Mesothelial cell of epicardium (in vitro differentiated cells): ENCODE measurements at regions not wholly inside any gene's neighbourhood (a gene's known extent, or its start where the extent isn't known, plus 50 kb on each side); places are given as distances from the start of the nearest gene placed in this dataset.

ENCODE experiments used
- DNase-seq, 2 experiments: peaks; one replicate each; pipeline ENCODE4 v3.0.0; 2021; ENCODE audit warnings: low spot score in 2 of 2; ENCODE audit not compliant: unreplicated experiment in 2 of 2
- H3K27ac Mint-ChIP-seq: 2 replicates; pipeline ENCODE4 v1.8.0; 2021; ENCODE audit warnings: mixed read lengths
- H3K27me3 Mint-ChIP-seq: 2 replicates; pipeline ENCODE4 v1.8.0; 2021; ENCODE audit warnings: low read depth, mixed read lengths
- H3K36me3 Mint-ChIP-seq: 2 replicates; pipeline ENCODE4 v1.8.0; 2021; ENCODE audit warnings: mixed read lengths
- H3K4me1 Mint-ChIP-seq: 2 replicates; pipeline ENCODE4 v1.8.0; 2021; ENCODE audit warnings: mixed read lengths
- H3K4me3 Mint-ChIP-seq: 2 replicates; pipeline ENCODE4 v1.8.0; 2021; ENCODE audit warnings: mild to moderate bottlenecking, moderate library complexity, mixed read lengths
- H3K9me3 Mint-ChIP-seq: 2 replicates; pipeline ENCODE4 v1.8.0; 2021; ENCODE audit warnings: mixed read lengths
- TF ChIP-seq, protein P1 (sequence below): fragments of 200-600 bp; sonication (generic); IDR thresholded peaks from one replicate; pipeline ENCODE4 v1.5.0; 2021; ENCODE audit warnings: antibody characterized with exemption; ENCODE audit not compliant: unreplicated experiment

DNA sequence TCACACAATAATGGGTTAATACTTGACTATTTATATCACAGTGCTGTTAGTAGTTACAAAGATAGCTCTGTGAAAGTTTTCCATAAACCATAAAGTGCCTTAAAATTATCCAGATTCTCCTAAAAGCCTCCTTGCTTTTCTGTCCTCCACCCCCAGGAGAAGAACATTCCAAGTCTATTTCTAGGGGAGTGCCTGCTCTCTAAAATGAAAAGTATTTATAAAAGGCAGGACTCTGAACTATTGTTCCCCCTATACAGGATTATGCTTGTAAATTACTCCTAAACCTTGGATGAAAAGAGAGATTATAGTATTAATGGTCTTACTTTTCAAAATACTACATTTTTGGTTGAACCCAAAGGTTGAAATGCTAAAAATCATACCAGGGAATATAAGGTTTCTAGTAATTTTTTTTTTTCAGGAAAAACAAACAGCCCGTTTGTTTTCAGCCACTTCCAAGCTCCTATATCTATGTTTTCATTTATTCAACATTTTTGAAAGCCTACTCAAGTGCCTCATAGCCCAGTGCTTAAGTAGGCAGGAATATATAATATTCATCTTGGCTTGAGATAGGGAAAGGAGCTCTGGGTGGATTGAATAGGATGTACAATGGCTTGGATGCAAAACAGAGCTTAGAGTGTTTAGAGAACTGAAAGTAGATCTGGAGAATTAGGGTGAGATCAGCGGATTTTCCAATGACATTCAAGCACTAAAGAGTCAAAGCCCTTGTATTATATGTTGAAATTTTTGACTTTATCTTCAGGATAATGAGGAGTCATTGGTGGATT, 320.7 kb downstream of the GPR37 start:
- Mint-ChIP-seq H3K4me1 (no peaks in the 10 kb centered on the region), H3K36me3 (no peaks in the 10 kb centered on the region), H3K27ac (no peak overlapping the region), H3K4me3 (no peak overlapping the region), H3K27me3 (peaks cover 3% of the 10 kb centered on the region), H3K9me3 (no peaks in the 10 kb centered on the region)
- no peak for DNase-seq
- TF ChIP-seq, protein P1, sequence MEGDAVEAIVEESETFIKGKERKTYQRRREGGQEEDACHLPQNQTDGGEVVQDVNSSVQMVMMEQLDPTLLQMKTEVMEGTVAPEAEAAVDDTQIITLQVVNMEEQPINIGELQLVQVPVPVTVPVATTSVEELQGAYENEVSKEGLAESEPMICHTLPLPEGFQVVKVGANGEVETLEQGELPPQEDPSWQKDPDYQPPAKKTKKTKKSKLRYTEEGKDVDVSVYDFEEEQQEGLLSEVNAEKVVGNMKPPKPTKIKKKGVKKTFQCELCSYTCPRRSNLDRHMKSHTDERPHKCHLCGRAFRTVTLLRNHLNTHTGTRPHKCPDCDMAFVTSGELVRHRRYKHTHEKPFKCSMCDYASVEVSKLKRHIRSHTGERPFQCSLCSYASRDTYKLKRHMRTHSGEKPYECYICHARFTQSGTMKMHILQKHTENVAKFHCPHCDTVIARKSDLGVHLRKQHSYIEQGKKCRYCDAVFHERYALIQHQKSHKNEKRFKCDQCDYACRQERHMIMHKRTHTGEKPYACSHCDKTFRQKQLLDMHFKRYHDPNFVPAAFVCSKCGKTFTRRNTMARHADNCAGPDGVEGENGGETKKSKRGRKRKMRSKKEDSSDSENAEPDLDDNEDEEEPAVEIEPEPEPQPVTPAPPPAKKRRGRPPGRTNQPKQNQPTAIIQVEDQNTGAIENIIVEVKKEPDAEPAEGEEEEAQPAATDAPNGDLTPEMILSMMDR, result no peak

DNA sequence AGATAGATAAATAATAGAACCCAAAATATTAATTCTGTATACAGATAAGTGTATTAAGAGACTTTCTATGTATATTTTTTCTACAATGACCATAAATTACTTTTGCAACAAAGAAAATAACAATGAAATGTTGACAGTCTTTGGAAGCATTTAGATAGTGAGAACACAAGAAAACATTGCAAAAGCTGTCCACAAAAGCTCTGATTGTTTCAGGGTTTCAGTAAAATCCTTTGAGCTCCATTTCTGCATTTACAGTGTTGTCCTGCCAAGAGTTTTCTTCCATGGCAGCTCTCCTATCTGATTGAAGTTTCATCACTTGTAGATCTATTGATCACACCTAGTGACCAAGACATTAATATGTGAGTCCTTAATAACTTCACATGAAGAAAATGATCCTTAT, 321.8 kb downstream of the GPR37 start:
- no peak overlapping the region for H3K4me3 Mint-ChIP-seq
- TF ChIP-seq, protein P1, result no peak
- H3K9me3 Mint-ChIP-seq, result no peaks in the 10 kb centered on the region
- H3K4me1 Mint-ChIP-seq, result no peaks in the 10 kb centered on the region
- no peaks in the 10 kb centered on the region for H3K36me3 Mint-ChIP-seq
- DNase-seq, result no peak
- H3K27ac Mint-ChIP-seq, result no peak overlapping the region
- peaks cover 6% of the 10 kb centered on the region for H3K27me3 Mint-ChIP-seq

DNA sequence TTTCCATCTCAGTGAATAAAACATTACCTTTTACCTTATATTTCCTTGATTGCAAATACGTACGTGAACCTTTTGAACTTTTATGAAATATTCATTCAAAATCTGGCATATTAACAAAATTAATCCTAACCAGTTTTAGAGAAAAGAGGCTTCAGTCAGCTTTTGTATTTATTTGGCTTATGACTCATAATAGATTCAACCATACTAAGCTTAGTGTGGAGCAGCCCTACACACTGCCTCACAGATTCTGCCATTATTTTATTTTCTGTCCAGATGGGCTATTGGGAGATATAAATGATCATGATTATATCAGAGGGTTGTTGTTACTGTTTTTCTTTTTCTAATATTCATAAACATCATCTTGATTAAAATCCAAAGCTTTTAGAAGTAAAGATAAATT, 325.5 kb downstream of the GPR37 start:
- H3K27ac Mint-ChIP-seq, result no peak overlapping the region
- TF ChIP-seq, protein P1, result no peak
- H3K36me3 Mint-ChIP-seq, result no peaks in the 10 kb centered on the region
- H3K9me3 Mint-ChIP-seq, result no peaks in the 10 kb centered on the region
- H3K4me1 Mint-ChIP-seq, result no peaks in the 10 kb centered on the region
- no peak for DNase-seq
- peaks cover 6% of the 10 kb centered on the region for H3K27me3 Mint-ChIP-seq
- no peak overlapping the region for H3K4me3 Mint-ChIP-seq

DNA sequence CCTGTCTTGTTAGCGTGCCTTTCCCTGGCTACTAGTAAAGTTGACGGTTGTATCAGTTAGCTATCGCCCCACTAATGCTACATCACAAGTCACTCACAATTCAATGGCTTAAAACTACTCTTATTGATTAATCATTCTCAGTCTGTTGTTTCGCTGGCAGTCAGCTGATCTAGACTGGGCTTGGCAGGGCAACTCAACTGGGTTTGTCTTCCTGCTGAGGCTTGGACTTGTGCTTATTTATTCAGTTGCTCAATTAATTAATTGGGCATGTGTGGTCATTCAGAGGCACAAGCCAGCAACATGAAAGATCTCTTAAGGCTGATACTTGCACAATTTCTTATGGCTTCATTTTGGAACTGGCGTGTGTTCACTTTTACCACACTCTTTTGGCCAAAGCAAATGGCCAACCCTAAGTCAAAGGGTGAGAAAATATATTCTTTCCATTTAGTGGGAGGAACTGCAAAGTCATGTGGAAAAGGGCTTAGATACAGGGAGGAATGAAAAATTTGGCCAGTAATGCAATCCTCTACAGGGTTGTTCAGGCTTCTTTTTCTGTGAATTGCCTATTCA, 333.5 kb downstream of the GPR37 start:
- Mint-ChIP-seq H3K36me3 (no peaks in the 10 kb centered on the region), H3K9me3 (no peaks in the 10 kb centered on the region), H3K4me3 (no peak overlapping the region), H3K27ac (no peak overlapping the region), H3K4me1 (no peaks in the 10 kb centered on the region), H3K27me3 (peaks cover 6% of the 10 kb centered on the region)
- TF ChIP-seq, protein P1, result no peak
- DNase-seq, result no peak

DNA sequence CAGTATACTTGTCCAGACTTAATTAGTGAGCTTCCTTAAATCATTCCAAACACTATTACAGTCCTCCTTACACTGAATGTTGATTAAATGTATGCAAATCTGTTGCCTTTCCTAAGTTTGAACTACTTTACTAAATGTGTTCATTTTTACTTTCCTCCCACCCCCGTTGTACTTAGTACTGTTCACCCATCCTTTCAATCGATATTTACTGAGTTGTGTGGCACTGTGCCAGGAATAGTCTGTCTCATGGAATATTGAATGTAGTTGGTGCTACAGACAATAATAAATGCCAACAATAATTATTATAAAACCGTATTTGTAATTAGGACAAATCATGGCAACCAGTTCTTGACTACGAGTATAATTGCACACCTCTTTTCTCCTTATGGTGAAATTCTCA, 335.7 kb downstream of the GPR37 start:
- H3K4me3 Mint-ChIP-seq, result no peak overlapping the region
- peaks cover 6% of the 10 kb centered on the region for H3K27me3 Mint-ChIP-seq
- no peaks in the 10 kb centered on the region for H3K9me3 Mint-ChIP-seq
- no peak overlapping the region for H3K27ac Mint-ChIP-seq
- TF ChIP-seq, protein P1, result no peak
- H3K4me1 Mint-ChIP-seq, result no peaks in the 10 kb centered on the region
- no peak for DNase-seq
- H3K36me3 Mint-ChIP-seq, result no peaks in the 10 kb centered on the region
